Fibroblast of pulmonary artery (primary cell): ENCODE measurements at regions not wholly inside any gene's neighbourhood (a gene's known extent, or its start where the extent isn't known, plus 50 kb on each side); places are given as distances from the start of the nearest gene placed in this dataset.

Source experiments
- DNase-seq: peaks from one replicate; pipeline ENCODE4 v3.0.0-alpha.2; 2010; ENCODE audit warnings: low read depth
- H3K4me3 ChIP-seq: replicated peaks from 2 replicates; pipeline ENCODE4 v1.5.1; 2011; ENCODE audit warnings: low read depth, mild to moderate bottlenecking, control low read depth, low read length, moderate library complexity
- CTCF ChIP-seq: IDR thresholded peaks from 2 replicates; pipeline ENCODE4 v1.5.1; 2011; ENCODE audit warnings: mild to moderate bottlenecking, control low read depth, low read length, inconsistent platforms; ENCODE audit errors: missing control alignments

- H3K4me3 ChIP-seq = no peak overlapping the region
- no peak for TF ChIP-seq CTCF
- no peak for DNase-seq
Observed at GRCh38 chr7:54066643-54067042, 475.5 kb upstream of the VSTM2A start.

- no peak for DNase-seq
- H3K4me3 ChIP-seq = no peak overlapping the region
- no peak for TF ChIP-seq CTCF
Observed at GRCh38 chr7:54069843-54070242, 472.3 kb upstream of the VSTM2A start.

GRCh38 chr7:54072710-54073109 lies 469.5 kb upstream of the VSTM2A start:
- DNase-seq = no peak
- no peak for TF ChIP-seq CTCF
- no peak overlapping the region for H3K4me3 ChIP-seq

GRCh38 chr7:54076616-54077015 lies 465.6 kb upstream of the VSTM2A start:
- no peak overlapping the region for H3K4me3 ChIP-seq
- no peak for DNase-seq
- no peak for TF ChIP-seq CTCF

GRCh38 chr7:54080525-54080924 lies 461.6 kb upstream of the VSTM2A start:
- H3K4me3 ChIP-seq = no peak overlapping the region
- TF ChIP-seq CTCF = no peak
- DNase-seq = no peak

- no peak overlapping the region for H3K4me3 ChIP-seq
- no peak for TF ChIP-seq CTCF
- no peak for DNase-seq
Observed at GRCh38 chr7:54080971-54081370, 461.2 kb upstream of the VSTM2A start.

- H3K4me3 ChIP-seq = no peak overlapping the region
- TF ChIP-seq CTCF = no peak
- no peak for DNase-seq
Observed at GRCh38 chr7:54084340-54084739, 457.8 kb upstream of the VSTM2A start.
